ENCODE measurements at regions not wholly inside any gene's neighbourhood (a gene's known extent, or its start where the extent isn't known, plus 50 kb on each side); places are given as distances from the start of the nearest gene placed in this dataset.

GRCh38 chr12:91680864-91681263 lies 464.8 kb downstream of the BTG1 start:
- TF ChIP-seq POLR2A (IDR thresholded peaks at IDR 0.05): no peak
- no peak for TF ChIP-seq CTCF (IDR thresholded peaks at IDR 0.05)
- no peak for TF ChIP-seq POLR2AphosphoS5 (IDR thresholded peaks at IDR 0.05)
- TF ChIP-seq EP300 (IDR thresholded peaks at IDR 0.05): no peak
